ENCODE measurements at regions not wholly inside any gene's neighbourhood (a gene's known extent, or its start where the extent isn't known, plus 50 kb on each side); places are given as distances from the start of the nearest gene placed in this dataset.

DNA sequence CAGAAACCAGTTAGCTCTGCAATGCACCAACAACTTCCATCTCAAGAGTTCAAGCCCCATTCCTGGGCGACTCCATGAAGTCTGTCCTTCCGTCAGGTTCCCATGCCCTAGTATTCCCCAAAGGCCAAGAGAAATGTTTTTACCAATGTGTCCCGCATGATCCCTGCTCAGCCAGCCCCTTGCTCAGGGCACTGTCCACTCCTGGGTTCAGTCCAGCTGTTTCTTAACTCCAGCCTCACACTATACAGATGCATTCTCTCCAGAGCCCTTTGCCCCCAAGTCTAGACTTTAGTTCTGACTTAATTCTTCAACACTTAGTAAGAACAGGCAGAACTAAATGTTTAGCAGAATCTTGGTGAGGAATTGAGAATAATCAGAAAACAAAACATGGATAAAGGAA lies 497.5 kb downstream of the SOX6 start:
- DNase-seq: no peak
- Histone ChIP-seq H3K27ac (no peak overlapping the region), H3K36me3 (no peaks in the 10 kb centered on the region), H3K4me1 (no peaks in the 10 kb centered on the region), H3K4me3 (no peak overlapping the region), H3K27me3 (no peaks in the 10 kb centered on the region), H3K9me3 (no peaks in the 10 kb centered on the region), H3K9ac (ENCODE audit: low read depth in 2 of 2, low read length in 2 of 2) (no peak overlapping the region)
- TF ChIP-seq, protein P1, sequence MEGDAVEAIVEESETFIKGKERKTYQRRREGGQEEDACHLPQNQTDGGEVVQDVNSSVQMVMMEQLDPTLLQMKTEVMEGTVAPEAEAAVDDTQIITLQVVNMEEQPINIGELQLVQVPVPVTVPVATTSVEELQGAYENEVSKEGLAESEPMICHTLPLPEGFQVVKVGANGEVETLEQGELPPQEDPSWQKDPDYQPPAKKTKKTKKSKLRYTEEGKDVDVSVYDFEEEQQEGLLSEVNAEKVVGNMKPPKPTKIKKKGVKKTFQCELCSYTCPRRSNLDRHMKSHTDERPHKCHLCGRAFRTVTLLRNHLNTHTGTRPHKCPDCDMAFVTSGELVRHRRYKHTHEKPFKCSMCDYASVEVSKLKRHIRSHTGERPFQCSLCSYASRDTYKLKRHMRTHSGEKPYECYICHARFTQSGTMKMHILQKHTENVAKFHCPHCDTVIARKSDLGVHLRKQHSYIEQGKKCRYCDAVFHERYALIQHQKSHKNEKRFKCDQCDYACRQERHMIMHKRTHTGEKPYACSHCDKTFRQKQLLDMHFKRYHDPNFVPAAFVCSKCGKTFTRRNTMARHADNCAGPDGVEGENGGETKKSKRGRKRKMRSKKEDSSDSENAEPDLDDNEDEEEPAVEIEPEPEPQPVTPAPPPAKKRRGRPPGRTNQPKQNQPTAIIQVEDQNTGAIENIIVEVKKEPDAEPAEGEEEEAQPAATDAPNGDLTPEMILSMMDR (IDR thresholded peaks at IDR 0.05): no peak
- intact Hi-C loops (cut with DNase I): no loop called here

DNA sequence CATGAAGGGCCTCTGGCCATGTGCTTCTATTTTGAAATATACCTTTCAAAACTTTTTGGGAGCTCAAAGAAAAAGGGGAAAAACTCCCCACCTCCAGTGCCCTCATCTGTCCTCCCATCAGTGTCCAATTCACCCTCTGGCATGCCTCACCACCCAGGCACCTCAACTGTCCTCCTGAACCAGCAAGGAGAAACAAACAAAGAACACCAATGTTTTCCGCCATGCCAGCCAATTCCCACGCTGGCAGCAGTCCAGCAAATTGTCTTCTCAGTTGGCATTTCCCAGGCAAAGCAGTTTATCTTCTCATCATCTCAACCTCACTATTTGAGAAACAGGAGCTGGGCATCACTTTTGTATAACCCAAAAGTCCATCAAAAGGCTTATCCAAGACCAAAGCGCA lies 496.9 kb downstream of the SOX6 start:
- no peaks in the 10 kb centered on the region for H3K27me3 ChIP-seq
- TF ChIP-seq, protein P1 (IDR thresholded peaks at IDR 0.05): no peak
- H3K4me3 ChIP-seq: no peak overlapping the region
- intact Hi-C loops (cut with DNase I): no loop called here
- H3K9ac ChIP-seq (ENCODE audit: low read depth in 2 of 2, low read length in 2 of 2): no peak overlapping the region
- H3K27ac ChIP-seq: no peak overlapping the region
- no peaks in the 10 kb centered on the region for H3K4me1 ChIP-seq
- H3K9me3 ChIP-seq: no peaks in the 10 kb centered on the region
- no peaks in the 10 kb centered on the region for H3K36me3 ChIP-seq
- no peak for DNase-seq

DNA sequence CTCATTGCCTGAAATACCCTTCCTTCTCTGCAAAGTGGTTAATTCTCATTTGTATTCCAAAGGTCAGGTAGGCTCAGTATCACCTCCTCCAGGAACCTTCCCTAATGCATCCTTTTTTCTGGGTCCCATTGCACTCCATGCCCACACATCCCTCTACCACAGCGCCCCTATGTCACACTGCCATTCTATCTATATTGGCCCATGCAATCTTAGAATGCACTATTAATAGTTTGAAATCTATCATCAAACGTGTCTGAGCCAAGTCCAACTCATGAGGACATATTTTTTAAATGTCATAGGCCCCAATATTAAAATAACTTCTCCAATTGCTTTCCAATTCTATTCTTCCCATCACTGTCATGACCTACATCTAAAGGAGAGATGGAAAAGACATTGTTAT lies 495.1 kb downstream of the SOX6 start:
- Histone ChIP-seq H3K4me1 (no peaks in the 10 kb centered on the region), H3K36me3 (no peaks in the 10 kb centered on the region), H3K9me3 (no peaks in the 10 kb centered on the region), H3K9ac (ENCODE audit: low read depth in 2 of 2, low read length in 2 of 2) (no peak overlapping the region), H3K4me3 (no peak overlapping the region), H3K27ac (no peak overlapping the region), H3K27me3 (no peaks in the 10 kb centered on the region)
- TF ChIP-seq, protein P1 (IDR thresholded peaks at IDR 0.05): no peak
- intact Hi-C loops (cut with DNase I): no loop called here
- no peak for DNase-seq

DNA sequence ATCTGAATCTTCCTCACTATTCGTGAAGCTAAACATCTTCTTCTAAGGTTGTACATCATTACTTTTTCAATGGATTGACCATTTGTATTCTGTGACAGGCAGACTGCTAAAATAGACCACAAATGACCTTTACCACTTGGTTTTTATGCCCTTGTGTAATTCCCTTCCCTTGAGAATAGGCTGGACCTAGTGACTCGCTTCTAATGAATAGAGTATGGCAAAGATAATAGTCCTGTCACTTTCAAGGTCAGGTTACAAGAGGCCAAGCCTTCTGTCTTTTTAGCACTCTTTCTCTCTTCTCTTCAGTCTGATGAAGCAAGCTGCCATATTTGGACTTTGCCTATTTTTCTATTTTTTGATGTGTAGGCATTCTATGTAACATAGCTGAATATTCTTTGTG lies 492.9 kb downstream of the SOX6 start:
- no peaks in the 10 kb centered on the region for H3K9me3 ChIP-seq

DNA sequence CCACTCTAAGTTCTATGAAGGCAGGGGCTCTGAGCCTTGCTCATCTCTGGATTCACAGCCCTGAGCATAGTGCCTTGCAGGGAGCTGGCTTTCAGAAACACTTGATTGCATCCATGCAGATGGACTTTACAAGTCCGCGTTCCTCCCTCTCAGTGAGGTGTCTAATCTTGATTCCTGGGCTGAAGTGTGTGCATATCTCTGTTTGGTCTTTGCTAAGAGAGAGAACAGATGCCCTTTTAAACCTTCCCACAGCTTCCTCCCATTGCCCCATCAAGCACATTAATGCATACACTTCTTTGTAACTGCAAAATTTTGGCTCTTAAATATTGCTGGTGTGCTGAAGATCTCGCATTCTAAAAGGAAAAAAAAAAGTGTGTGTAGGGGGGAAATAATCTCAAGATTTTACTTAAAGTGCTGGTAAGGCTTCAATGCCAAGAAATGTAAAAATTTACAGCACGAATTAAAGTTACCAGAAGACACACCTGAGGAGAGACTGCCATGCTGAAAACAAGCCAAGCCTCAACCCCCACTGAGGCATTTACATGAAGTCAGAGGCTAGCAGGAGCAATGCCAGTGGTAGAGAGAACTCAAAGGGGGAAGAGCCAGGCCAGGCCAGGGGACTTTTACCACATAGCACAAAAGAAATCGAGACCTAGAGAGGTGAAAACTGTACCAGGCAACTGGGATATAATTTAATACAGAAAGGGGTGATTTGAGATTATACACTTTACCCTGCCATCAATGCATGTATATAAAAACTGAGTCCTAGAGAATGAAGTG lies 492.1 kb downstream of the SOX6 start:
- H3K9ac ChIP-seq (ENCODE audit: low read depth in 2 of 2, low read length in 2 of 2): no peak overlapping the region
- H3K36me3 ChIP-seq: no peaks in the 10 kb centered on the region
- H3K9me3 ChIP-seq: no peaks in the 10 kb centered on the region
- no peak for DNase-seq
- intact Hi-C loops (cut with DNase I): no loop called here
- no peak overlapping the region for H3K27ac ChIP-seq
- TF ChIP-seq, protein P1 (IDR thresholded peaks at IDR 0.05): no peak
- no peak overlapping the region for H3K4me3 ChIP-seq
- no peaks in the 10 kb centered on the region for H3K4me1 ChIP-seq
- H3K27me3 ChIP-seq: no peaks in the 10 kb centered on the region

More for the DNA sequence above, 492.9 kb downstream of the SOX6 start:
- H3K36me3 ChIP-seq: no peaks in the 10 kb centered on the region
- H3K4me1 ChIP-seq: no peaks in the 10 kb centered on the region
- H3K27me3 ChIP-seq: no peaks in the 10 kb centered on the region
- TF ChIP-seq, protein P1 (IDR thresholded peaks at IDR 0.05): no peak
- intact Hi-C loops (cut with DNase I): no loop called here
- no peak for DNase-seq
- H3K4me3 ChIP-seq: no peak overlapping the region
- H3K27ac ChIP-seq: no peak overlapping the region
- no peak overlapping the region for H3K9ac ChIP-seq (ENCODE audit: low read depth in 2 of 2, low read length in 2 of 2)
